ENCODE measurements at regions not wholly inside any gene's neighbourhood (a gene's known extent, or its start where the extent isn't known, plus 50 kb on each side); places are given as distances from the start of the nearest gene placed in this dataset.

DNA sequence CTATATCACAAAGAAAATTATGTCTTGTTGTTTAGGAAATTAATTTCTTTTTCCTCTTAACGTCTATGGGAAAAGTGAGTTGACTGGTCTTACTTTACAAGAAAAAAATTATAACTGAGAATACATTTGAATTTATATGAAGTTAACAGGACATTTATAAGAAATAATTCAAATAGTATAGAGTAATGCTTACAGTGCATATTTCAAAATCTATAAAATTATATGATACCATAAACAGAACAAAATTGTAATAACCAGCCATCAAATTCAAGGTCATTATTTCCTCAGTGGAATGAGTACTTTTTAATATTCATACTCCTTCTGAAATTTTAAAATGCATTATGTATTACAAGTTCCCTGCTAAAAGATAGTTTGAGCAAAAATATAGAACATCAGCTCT, 884.5 kb downstream of the TECRL start:
- H2BK5ac ChIP-seq (ENCODE audit: low read depth, low read length, poor library complexity), result no peak overlapping the region
- H2BK120ac ChIP-seq (ENCODE audit: insufficient read depth, low read length, poor library complexity), result no peak overlapping the region
- WGBS (ENCODE audit: extremely low coverage, insufficient coverage, insufficient read length), result no CpG with 5 or more reads among the region's 1 CpG
- H3K18ac ChIP-seq (ENCODE audit: low read length), result no peak overlapping the region
- no peak overlapping the region for H3K9ac ChIP-seq (ENCODE audit: low read length)
- H3K4me1 ChIP-seq (ENCODE audit: control insufficient read depth in 1 of 2, insufficient read depth in 2 of 2, low read length in 2 of 2), result no peaks in the 10 kb centered on the region
- no peak overlapping the region for H2BK12ac ChIP-seq (ENCODE audit: low read length)
- no peaks in the 10 kb centered on the region for H3K79me2 ChIP-seq (ENCODE audit: control insufficient read depth, insufficient read depth, low read length, poor library complexity)
- H2AK5ac ChIP-seq (ENCODE audit: low read length), result no peak overlapping the region
- no peak overlapping the region for H3K4me2 ChIP-seq (ENCODE audit: low read length)
- H3K27ac ChIP-seq (ENCODE audit: low read depth, low read length), result no peak overlapping the region
- H3K4ac ChIP-seq (ENCODE audit: low read depth, low read length), result no peak overlapping the region
- H4K12ac ChIP-seq (ENCODE audit: low read depth, low read length), result no peak overlapping the region
- no peaks in the 10 kb centered on the region for H3K27me3 ChIP-seq (ENCODE audit: insufficient read depth, low read length)
- no peak overlapping the region for H3K14ac ChIP-seq (ENCODE audit: low read length)
- no peak overlapping the region for H3K4me3 ChIP-seq (ENCODE audit: low read depth, low read length)
- H3K23ac ChIP-seq (ENCODE audit: low read length), result no peak overlapping the region
- H3K79me1 ChIP-seq (ENCODE audit: low read length), result no peaks in the 10 kb centered on the region
- H4K91ac ChIP-seq (ENCODE audit: low read depth, low read length), result no peak overlapping the region
- H3K36me3 ChIP-seq (ENCODE audit: control insufficient read depth in 1 of 2, insufficient read depth in 2 of 2, low read length in 2 of 2), result no peaks in the 10 kb centered on the region
- H4K8ac ChIP-seq (ENCODE audit: low read depth, low read length), result no peak overlapping the region
- H2AFZ ChIP-seq (ENCODE audit: insufficient read depth, low read length, poor library complexity), result no peak overlapping the region
- H3K9me3 ChIP-seq (ENCODE audit: insufficient read depth, low read depth, low read length), result no peaks in the 10 kb centered on the region
- DNase-seq, result no peak

DNA sequence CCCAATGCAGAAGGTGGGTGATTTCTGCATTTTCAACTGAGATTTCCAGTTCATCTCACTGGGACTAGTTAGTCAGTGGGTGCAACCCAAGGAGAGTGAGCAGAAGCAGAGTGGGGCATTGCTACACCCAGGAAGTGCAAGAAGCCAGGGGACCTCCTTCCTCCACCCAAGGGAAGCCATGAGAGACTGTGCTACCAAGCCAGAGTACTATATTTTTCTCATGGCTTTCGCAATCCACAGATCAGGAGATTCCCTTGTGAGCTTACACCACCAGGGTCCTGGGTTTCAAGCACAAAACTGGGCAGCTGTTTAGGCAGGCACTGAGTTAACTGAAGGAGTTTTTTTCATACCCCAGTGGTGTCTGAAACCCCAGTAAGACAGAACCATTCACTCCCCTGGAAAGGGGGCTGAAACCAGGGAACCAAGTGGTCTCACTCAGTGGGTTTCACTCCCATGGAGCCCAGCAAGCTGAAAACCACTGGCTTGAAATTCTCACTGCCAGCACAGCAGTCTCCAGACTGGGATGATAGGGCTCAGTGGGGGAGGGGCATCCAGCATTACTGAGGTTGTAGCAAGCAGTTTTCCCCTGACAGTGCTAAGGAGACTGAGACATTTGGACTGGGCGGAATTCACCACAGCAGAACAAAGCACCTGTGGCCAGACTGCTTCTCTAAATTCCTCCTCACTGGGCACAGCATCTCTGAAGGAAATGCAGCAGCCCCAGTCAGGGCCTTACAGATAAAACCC, 903.4 kb downstream of the TECRL start:
- H3K27me3 ChIP-seq (ENCODE audit: insufficient read depth, low read length), result no peaks in the 10 kb centered on the region

DNA sequence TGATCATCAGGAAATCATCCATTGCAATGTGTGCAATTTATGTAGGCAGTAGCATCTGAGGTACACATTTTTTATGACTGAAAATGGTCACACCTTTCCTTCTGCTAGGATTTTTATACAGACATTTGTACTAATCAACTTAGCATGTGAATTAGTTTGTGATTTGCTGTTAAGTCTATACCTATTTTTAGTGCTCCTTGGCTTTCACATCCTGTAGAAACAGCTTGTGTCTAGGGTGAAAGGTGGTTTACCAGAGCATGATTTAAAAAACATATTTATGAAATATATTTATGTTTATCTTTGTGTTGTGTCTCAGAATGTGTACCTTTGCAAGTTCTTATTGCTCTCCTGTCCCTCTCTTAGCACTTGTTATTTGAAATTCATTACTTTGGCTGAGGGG, 916.0 kb downstream of the TECRL start:
- Histone ChIP-seq H3K36me3 (ENCODE audit: control insufficient read depth in 1 of 2, insufficient read depth in 2 of 2, low read length in 2 of 2) (no peaks in the 10 kb centered on the region), H2AK5ac (ENCODE audit: low read length) (no peak overlapping the region), H4K8ac (ENCODE audit: low read depth, low read length) (no peak overlapping the region), H2AFZ (ENCODE audit: insufficient read depth, low read length, poor library complexity) (no peak overlapping the region), H3K27ac (ENCODE audit: low read depth, low read length) (no peak overlapping the region), H3K18ac (ENCODE audit: low read length) (no peak overlapping the region), H2BK120ac (ENCODE audit: insufficient read depth, low read length, poor library complexity) (no peak overlapping the region), H3K23ac (ENCODE audit: low read length) (no peak overlapping the region), H3K27me3 (ENCODE audit: insufficient read depth, low read length) (no peaks in the 10 kb centered on the region), H3K4ac (ENCODE audit: low read depth, low read length) (no peak overlapping the region), H2BK5ac (ENCODE audit: low read depth, low read length, poor library complexity) (no peak overlapping the region), H3K9ac (ENCODE audit: low read length) (no peak overlapping the region), H4K91ac (ENCODE audit: low read depth, low read length) (no peak overlapping the region), H3K79me2 (ENCODE audit: control insufficient read depth, insufficient read depth, low read length, poor library complexity) (no peaks in the 10 kb centered on the region), H2BK12ac (ENCODE audit: low read length) (no peak overlapping the region), H3K14ac (ENCODE audit: low read length) (no peak overlapping the region), H3K9me3 (ENCODE audit: insufficient read depth, low read depth, low read length) (no peaks in the 10 kb centered on the region), H3K4me1 (ENCODE audit: control insufficient read depth in 1 of 2, insufficient read depth in 2 of 2, low read length in 2 of 2) (no peaks in the 10 kb centered on the region), H4K12ac (ENCODE audit: low read depth, low read length) (no peak overlapping the region), H3K4me2 (ENCODE audit: low read length) (no peak overlapping the region), H3K4me3 (ENCODE audit: low read depth, low read length) (no peak overlapping the region), H3K79me1 (ENCODE audit: low read length) (no peaks in the 10 kb centered on the region)
- DNase-seq, result no peak

More for the DNA sequence above, 903.4 kb downstream of the TECRL start:
- H3K79me1 ChIP-seq (ENCODE audit: low read length), result no peaks in the 10 kb centered on the region
- H3K79me2 ChIP-seq (ENCODE audit: control insufficient read depth, insufficient read depth, low read length, poor library complexity), result no peaks in the 10 kb centered on the region
- WGBS (ENCODE audit: extremely low coverage, insufficient coverage, insufficient read length), result no CpG with 5 or more reads among the region's 2 CpGs
- no peak overlapping the region for H2BK120ac ChIP-seq (ENCODE audit: insufficient read depth, low read length, poor library complexity)
- no peak overlapping the region for H3K23ac ChIP-seq (ENCODE audit: low read length)
- H4K8ac ChIP-seq (ENCODE audit: low read depth, low read length), result no peak overlapping the region
- H2BK5ac ChIP-seq (ENCODE audit: low read depth, low read length, poor library complexity), result no peak overlapping the region
- no peaks in the 10 kb centered on the region for H3K4me1 ChIP-seq (ENCODE audit: control insufficient read depth in 1 of 2, insufficient read depth in 2 of 2, low read length in 2 of 2)
- no peak overlapping the region for H4K12ac ChIP-seq (ENCODE audit: low read depth, low read length)
- H3K4me3 ChIP-seq (ENCODE audit: low read depth, low read length), result no peak overlapping the region
- H2BK12ac ChIP-seq (ENCODE audit: low read length), result no peak overlapping the region
- H4K91ac ChIP-seq (ENCODE audit: low read depth, low read length), result no peak overlapping the region
- H3K9ac ChIP-seq (ENCODE audit: low read length), result no peak overlapping the region
- H3K18ac ChIP-seq (ENCODE audit: low read length), result no peak overlapping the region
- no peak overlapping the region for H3K4me2 ChIP-seq (ENCODE audit: low read length)
- no peak overlapping the region for H3K27ac ChIP-seq (ENCODE audit: low read depth, low read length)
- no peaks in the 10 kb centered on the region for H3K36me3 ChIP-seq (ENCODE audit: control insufficient read depth in 1 of 2, insufficient read depth in 2 of 2, low read length in 2 of 2)
- no peaks in the 10 kb centered on the region for H3K9me3 ChIP-seq (ENCODE audit: insufficient read depth, low read depth, low read length)
- DNase-seq, result no peak
- no peak overlapping the region for H3K4ac ChIP-seq (ENCODE audit: low read depth, low read length)
- no peak overlapping the region for H2AFZ ChIP-seq (ENCODE audit: insufficient read depth, low read length, poor library complexity)
- no peak overlapping the region for H2AK5ac ChIP-seq (ENCODE audit: low read length)
- no peak overlapping the region for H3K14ac ChIP-seq (ENCODE audit: low read length)

DNA sequence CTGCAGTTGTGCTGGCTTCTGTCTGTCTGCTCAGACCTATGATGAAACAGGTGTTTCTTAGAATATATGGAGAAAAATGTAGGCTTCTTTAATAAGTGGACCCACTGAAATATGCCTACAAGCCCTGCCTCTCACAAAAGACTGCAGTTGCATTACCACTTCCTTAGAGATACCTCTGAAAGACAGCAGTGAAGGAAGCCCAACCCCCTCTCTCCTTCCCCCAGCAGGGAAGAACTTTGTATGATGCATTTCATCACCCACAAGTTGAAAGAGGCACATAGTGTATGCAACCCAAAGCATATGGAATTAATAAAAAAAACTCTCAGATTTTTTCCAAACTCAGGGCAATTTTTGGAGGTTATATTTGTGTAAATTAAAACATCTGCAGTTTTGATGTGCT, 916.7 kb downstream of the TECRL start:
- Histone ChIP-seq H2BK120ac (ENCODE audit: insufficient read depth, low read length, poor library complexity) (no peak overlapping the region), H3K36me3 (ENCODE audit: control insufficient read depth in 1 of 2, insufficient read depth in 2 of 2, low read length in 2 of 2) (no peaks in the 10 kb centered on the region), H3K4me2 (ENCODE audit: low read length) (no peak overlapping the region), H3K14ac (ENCODE audit: low read length) (no peak overlapping the region), H2AK5ac (ENCODE audit: low read length) (no peak overlapping the region), H4K12ac (ENCODE audit: low read depth, low read length) (no peak overlapping the region), H3K27me3 (ENCODE audit: insufficient read depth, low read length) (no peaks in the 10 kb centered on the region), H3K4me3 (ENCODE audit: low read depth, low read length) (no peak overlapping the region), H3K79me2 (ENCODE audit: control insufficient read depth, insufficient read depth, low read length, poor library complexity) (no peaks in the 10 kb centered on the region), H3K27ac (ENCODE audit: low read depth, low read length) (no peak overlapping the region), H2AFZ (ENCODE audit: insufficient read depth, low read length, poor library complexity) (no peak overlapping the region), H2BK12ac (ENCODE audit: low read length) (no peak overlapping the region), H3K23ac (ENCODE audit: low read length) (no peak overlapping the region), H4K91ac (ENCODE audit: low read depth, low read length) (no peak overlapping the region), H3K18ac (ENCODE audit: low read length) (no peak overlapping the region), H3K9ac (ENCODE audit: low read length) (no peak overlapping the region), H3K9me3 (ENCODE audit: insufficient read depth, low read depth, low read length) (no peaks in the 10 kb centered on the region), H3K79me1 (ENCODE audit: low read length) (no peaks in the 10 kb centered on the region), H4K8ac (ENCODE audit: low read depth, low read length) (no peak overlapping the region), H3K4ac (ENCODE audit: low read depth, low read length) (no peak overlapping the region), H2BK5ac (ENCODE audit: low read depth, low read length, poor library complexity) (no peak overlapping the region), H3K4me1 (ENCODE audit: control insufficient read depth in 1 of 2, insufficient read depth in 2 of 2, low read length in 2 of 2) (no peaks in the 10 kb centered on the region)
- no peak for DNase-seq

All from trophoblast cell (in vitro differentiated cells and primary cell).